ENCODE measurements at regions not wholly inside any gene's neighbourhood (a gene's known extent, or its start where the extent isn't known, plus 50 kb on each side); places are given as distances from the start of the nearest gene placed in this dataset.

- WGBS, 2 donors = 63 to 66% methylated on average over 6 of the region's 6 CpGs
These were observed 619.2 kb upstream of the CLINT1 start for GRCh38 chr5:158478139-158478538.

GRCh38 chr5:158477214-158477613 lies 618.3 kb upstream of the CLINT1 start:
- WGBS, 2 donors = 82 to 86% methylated on average over 3 of the region's 3 CpGs
- no peak for DNase-seq
- no peaks in the 10 kb centered on the region for H3K9me3 ChIP-seq

More at GRCh38 chr5:158478139-158478538, 619.2 kb upstream of the CLINT1 start:
- intact Hi-C loops (cut with DNase I) = no loop called here
- H3K9me3 ChIP-seq = no peaks in the 10 kb centered on the region
- DNase-seq (no peak), ATAC-seq (no peak)
- peaks cover 0 to 14% (median 2%) of the 10 kb centered on the region in 9 donors for H3K4me1 ChIP-seq
- H3K4me3 ChIP-seq = no peak overlapping the region
- no peaks in the 10 kb centered on the region for H3K36me3 ChIP-seq
- peaks cover 0 to 4% (median 0%) of the 10 kb centered on the region in 7 donors for H3K27me3 ChIP-seq
- no peak overlapping the region for H3K27ac ChIP-seq
- TF ChIP-seq, protein P1, sequence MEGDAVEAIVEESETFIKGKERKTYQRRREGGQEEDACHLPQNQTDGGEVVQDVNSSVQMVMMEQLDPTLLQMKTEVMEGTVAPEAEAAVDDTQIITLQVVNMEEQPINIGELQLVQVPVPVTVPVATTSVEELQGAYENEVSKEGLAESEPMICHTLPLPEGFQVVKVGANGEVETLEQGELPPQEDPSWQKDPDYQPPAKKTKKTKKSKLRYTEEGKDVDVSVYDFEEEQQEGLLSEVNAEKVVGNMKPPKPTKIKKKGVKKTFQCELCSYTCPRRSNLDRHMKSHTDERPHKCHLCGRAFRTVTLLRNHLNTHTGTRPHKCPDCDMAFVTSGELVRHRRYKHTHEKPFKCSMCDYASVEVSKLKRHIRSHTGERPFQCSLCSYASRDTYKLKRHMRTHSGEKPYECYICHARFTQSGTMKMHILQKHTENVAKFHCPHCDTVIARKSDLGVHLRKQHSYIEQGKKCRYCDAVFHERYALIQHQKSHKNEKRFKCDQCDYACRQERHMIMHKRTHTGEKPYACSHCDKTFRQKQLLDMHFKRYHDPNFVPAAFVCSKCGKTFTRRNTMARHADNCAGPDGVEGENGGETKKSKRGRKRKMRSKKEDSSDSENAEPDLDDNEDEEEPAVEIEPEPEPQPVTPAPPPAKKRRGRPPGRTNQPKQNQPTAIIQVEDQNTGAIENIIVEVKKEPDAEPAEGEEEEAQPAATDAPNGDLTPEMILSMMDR (IDR thresholded peaks at IDR 0.05) = no peak

GRCh38 chr5:158473016-158473635 lies 614.2 kb upstream of the CLINT1 start:
- intact Hi-C loops (cut with DNase I) = no loop called here
- peaks cover 0 to 4% (median 0%) of the 10 kb centered on the region in 11 donors for H3K9me3 ChIP-seq
- H3K27ac ChIP-seq = no peak overlapping the region
- no peaks in the 10 kb centered on the region for H3K4me1 ChIP-seq
- 59 to 67% methylated on average over 4 of the region's 4 CpGs for WGBS, 2 donors
- H3K27me3 ChIP-seq = peaks cover 0 to 4% (median 0%) of the 10 kb centered on the region in 7 donors
- no peak overlapping the region for H3K4me3 ChIP-seq
- H3K36me3 ChIP-seq = no peaks in the 10 kb centered on the region
- TF ChIP-seq, protein P1 (IDR thresholded peaks at IDR 0.05) = no peak
- no peak for DNase-seq
- ATAC-seq = no peak

More at GRCh38 chr5:158477214-158477613, 618.3 kb upstream of the CLINT1 start:
- Histone ChIP-seq H3K4me3 (no peak overlapping the region), H3K4me1 (peaks cover 0 to 5% (median 0%) of the 10 kb centered on the region in 9 donors), H3K36me3 (no peaks in the 10 kb centered on the region), H3K27me3 (peaks cover 0 to 4% (median 0%) of the 10 kb centered on the region in 7 donors), H3K27ac (no peak overlapping the region)
- TF ChIP-seq, protein P1 (IDR thresholded peaks at IDR 0.05) = no peak
- intact Hi-C loops (cut with DNase I) = no loop called here
- ATAC-seq = no peak

GRCh38 chr5:158471535-158471924 lies 612.6 kb upstream of the CLINT1 start:
- TF ChIP-seq, protein P1 (IDR thresholded peaks at IDR 0.05) = no peak
- H3K9me3 ChIP-seq = peaks cover 0 to 4% (median 0%) of the 10 kb centered on the region in 11 donors
- no peaks in the 10 kb centered on the region for H3K36me3 ChIP-seq
- no peak overlapping the region for H3K4me3 ChIP-seq
- 62 to 66% methylated on average over 2 of the region's 2 CpGs for WGBS, 2 donors
- DNase-seq (no peak), ATAC-seq (no peak)
- H3K4me1 ChIP-seq = no peaks in the 10 kb centered on the region
- no peaks in the 10 kb centered on the region for H3K27me3 ChIP-seq
- intact Hi-C loops (cut with DNase I) = no loop called here
- no peak overlapping the region for H3K27ac ChIP-seq
